ENCODE measurements at regions not wholly inside any gene's neighbourhood (a gene's known extent, or its start where the extent isn't known, plus 50 kb on each side); places are given as distances from the start of the nearest gene placed in this dataset.
A peak's percentile ranks its signal among the peaks of the same experiment; 100 is the strongest.

DNA sequence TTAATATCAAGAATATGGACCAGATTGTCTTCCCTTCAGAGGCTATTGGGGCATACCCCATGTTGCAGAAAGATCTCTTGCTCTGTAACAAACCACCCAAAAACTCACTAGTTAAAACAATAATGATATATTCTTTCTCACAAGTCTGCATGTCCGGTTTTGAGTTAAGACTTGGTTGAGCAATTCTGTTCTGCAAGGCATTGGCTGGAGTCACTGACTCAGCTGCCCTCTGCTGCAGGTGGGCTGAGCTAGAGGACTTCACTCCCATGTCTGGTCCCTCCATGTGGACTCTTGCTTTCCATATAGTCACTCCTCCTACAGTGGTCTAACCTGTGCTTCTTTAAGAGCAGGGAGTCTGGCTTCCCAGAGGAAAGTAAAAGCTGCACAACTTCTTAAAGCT lies 73.4 kb downstream of the ESM1 start:
- DNase-seq (ENCODE audit: low read depth): no peak
- CTCF ChIA-PET: interaction anchor here (0.7 to 10.1 kb wide), 5 partner anchors 18 to 256 kb away, joined by 3 to 96 read pairs (median 6); no protein-coding TSS in a partner anchor
- TF ChIP-seq, protein P1, sequence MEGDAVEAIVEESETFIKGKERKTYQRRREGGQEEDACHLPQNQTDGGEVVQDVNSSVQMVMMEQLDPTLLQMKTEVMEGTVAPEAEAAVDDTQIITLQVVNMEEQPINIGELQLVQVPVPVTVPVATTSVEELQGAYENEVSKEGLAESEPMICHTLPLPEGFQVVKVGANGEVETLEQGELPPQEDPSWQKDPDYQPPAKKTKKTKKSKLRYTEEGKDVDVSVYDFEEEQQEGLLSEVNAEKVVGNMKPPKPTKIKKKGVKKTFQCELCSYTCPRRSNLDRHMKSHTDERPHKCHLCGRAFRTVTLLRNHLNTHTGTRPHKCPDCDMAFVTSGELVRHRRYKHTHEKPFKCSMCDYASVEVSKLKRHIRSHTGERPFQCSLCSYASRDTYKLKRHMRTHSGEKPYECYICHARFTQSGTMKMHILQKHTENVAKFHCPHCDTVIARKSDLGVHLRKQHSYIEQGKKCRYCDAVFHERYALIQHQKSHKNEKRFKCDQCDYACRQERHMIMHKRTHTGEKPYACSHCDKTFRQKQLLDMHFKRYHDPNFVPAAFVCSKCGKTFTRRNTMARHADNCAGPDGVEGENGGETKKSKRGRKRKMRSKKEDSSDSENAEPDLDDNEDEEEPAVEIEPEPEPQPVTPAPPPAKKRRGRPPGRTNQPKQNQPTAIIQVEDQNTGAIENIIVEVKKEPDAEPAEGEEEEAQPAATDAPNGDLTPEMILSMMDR (IDR thresholded peaks at IDR 0.05; ENCODE audit: insufficient read depth, low read depth, low read length): no peak
- Histone ChIP-seq H3K4me3 (ENCODE audit: low read depth, low read length) (no peak overlapping the region), H3K36me3 (ENCODE audit: control insufficient read depth, insufficient read depth, low read length) (no peaks in the 10 kb centered on the region), H3K27me3 (ENCODE audit: control insufficient read depth, insufficient read depth, low read length) (no peaks in the 10 kb centered on the region)
- POLR2A ChIA-PET: no interaction called here

DNA sequence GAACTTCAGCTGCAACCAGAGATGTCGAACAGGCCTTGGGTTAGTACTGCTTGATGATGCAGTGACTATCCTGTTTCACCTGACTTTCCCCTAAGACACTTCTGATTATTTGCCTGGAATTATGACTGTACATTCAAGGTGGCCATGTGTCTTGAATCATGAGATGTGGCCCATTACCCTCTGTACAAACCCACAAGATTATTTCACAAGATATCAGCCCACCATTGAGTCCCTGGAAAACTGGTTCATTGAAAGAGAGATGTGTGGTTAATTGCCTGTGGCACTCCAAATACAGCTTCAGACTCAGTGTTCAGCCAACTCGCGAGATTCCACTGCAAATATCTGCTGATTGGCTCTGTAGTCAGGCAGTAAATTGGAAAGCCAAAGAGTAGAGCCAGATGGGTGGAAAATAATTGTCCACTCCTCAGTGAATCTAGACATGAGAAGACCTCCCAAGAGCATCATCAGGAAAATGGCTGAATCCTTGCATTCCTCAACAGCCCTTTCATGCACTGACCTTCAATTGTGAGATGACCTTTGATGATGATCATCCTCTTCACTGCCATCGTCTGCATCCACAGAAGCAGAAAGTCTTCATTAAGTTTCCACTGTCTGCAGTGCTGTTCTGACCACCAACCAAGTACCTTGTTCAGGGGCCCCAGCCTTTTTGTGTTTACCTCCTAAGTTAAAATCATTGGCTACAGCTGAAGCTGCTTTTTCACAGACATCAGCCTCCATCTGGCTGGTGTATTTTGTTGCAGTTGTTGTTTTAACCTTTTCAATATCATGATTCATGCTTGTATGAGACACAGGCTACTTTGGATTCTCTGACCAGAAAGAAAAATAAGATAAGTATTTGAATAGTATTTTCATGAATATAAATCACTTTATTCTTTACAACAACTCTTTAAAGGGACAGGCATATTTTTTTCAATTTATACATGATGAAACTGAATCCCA lies 75.2 kb downstream of the ESM1 start:
- Histone ChIP-seq H3K36me3 (ENCODE audit: control insufficient read depth, insufficient read depth, low read length) (no peaks in the 10 kb centered on the region), H3K4me3 (ENCODE audit: low read depth, low read length) (no peak overlapping the region), H3K27me3 (ENCODE audit: control insufficient read depth, insufficient read depth, low read length) (no peaks in the 10 kb centered on the region)
- ChIA-PET CTCF (interaction anchor here (0.6 to 10.1 kb wide), 10 partner anchors 16 to 468 kb away, joined by 3 to 96 read pairs (median 4); partner anchors contain the start of gene GPX8), POLR2A (no interaction called here)
- TF ChIP-seq, protein P1 (IDR thresholded peaks at IDR 0.05; ENCODE audit: insufficient read depth, low read depth, low read length): no peak
- no peak for DNase-seq (ENCODE audit: low read depth)

DNA sequence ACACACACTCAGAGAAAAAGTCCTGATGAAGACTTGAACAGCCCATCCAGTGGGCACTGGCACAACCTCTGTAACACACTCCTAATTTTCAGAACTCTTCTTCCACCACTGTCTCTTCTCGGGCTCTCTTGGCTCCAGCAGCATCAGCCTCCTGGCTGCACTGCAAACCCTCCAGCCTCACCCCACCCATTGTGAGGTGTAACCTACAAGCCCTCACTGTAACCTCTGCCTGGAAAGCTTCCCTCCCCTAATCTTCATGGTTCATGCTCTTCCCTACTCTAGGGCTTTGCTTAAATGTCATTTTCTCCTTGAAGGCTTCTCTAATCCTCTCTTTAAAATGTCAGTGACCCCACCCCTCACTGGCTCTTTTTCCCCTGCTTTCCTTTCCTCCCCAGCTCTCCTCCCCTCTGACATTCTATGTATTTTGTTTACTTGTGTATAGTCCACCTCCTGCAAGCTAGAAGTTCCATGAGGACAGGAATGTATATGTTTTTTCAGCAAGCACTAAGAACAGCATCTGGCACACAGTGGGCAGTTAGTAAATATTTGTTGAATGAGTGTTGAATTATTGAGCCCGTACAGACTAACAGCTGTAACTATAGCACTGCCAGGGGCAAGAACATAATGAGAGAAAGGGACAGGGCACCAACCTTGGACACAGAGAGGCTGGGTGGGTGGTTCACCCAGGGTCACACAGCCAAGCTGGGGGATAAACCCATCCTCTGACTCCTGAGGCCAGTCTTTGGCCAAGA lies 76.4 kb downstream of the ESM1 start:
- Histone ChIP-seq H3K27me3 (ENCODE audit: control insufficient read depth, insufficient read depth, low read length) (no peaks in the 10 kb centered on the region), H3K4me3 (ENCODE audit: low read depth, low read length) (no peak overlapping the region), H3K36me3 (ENCODE audit: control insufficient read depth, insufficient read depth, low read length) (no peaks in the 10 kb centered on the region)
- POLR2A ChIA-PET: interaction anchor here (0.7 kb wide), 1 partner anchor 10 kb away, joined by 4 read pairs; no protein-coding TSS in a partner anchor
- TF ChIP-seq, protein P1 (IDR thresholded peaks at IDR 0.05; ENCODE audit: insufficient read depth, low read depth, low read length): no peak
- DNase-seq (ENCODE audit: low read depth): no peak
- CTCF ChIA-PET: interaction anchor here (1.0 to 10.1 kb wide), 7 partner anchors 22 to 251 kb away, joined by 3 to 96 read pairs (median 4); partner anchors contain the start of gene GPX8

DNA sequence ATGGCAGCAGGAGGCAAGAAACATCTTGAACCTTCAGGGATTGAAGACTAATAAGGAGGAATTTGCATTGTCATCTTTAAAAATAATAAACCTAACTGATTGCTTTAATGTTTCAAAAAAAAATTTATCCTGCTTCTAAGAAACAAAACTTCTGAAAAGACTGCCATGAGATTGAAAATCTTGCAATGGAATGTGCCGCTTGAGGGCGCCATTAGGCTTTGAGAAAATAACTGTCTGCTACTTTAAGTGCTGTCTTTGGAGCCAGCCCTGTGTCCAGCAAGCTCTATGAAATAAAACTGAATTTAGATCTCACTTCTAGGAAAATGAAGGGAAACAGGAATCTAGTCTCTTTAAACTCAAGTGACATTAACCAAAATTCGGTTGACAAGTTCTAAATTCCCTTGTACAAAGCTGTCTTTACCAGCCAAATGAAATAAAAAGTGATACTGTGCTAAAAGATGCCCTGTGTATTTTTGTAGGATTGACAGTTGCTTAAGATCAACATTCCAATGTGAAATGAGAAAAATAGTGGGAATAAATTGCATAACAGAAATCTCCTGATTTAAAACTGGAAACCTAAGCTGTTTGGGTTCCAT lies 79.4 kb downstream of the ESM1 start:
- Histone ChIP-seq H3K36me3 (ENCODE audit: control insufficient read depth, insufficient read depth, low read length) (no peaks in the 10 kb centered on the region), H3K4me3 (ENCODE audit: low read depth, low read length) (no peak overlapping the region), H3K27me3 (ENCODE audit: control insufficient read depth, insufficient read depth, low read length) (no peaks in the 10 kb centered on the region)
- ChIA-PET CTCF (interaction anchor here (0.5 to 10.1 kb wide), 29 partner anchors 9 to 653 kb away, joined by 3 to 96 read pairs (median 4); partner anchors contain the start of genes GPX8 and SNX18), POLR2A (interaction anchor here (0.6 kb wide), 1 partner anchor 139 kb away, joined by 3 read pairs; no protein-coding TSS in a partner anchor)
- TF ChIP-seq, protein P1 (IDR thresholded peaks at IDR 0.05; ENCODE audit: insufficient read depth, low read depth, low read length): peak; percentile 77
- DNase-seq (ENCODE audit: low read depth): peak; percentile 31
